Loucy (cell line): ENCODE measurements at regions not wholly inside any gene's neighbourhood (a gene's known extent, or its start where the extent isn't known, plus 50 kb on each side); places are given as distances from the start of the nearest gene placed in this dataset.

Experiments used
- H2AFZ ChIP-seq: fragments of 200-600 bp; sonication (generic); 2 replicates; pipeline ENCODE4 v1.6.0; 2016; ENCODE audit warnings: antibody characterized with exemption, mild to moderate bottlenecking, low read length, moderate library complexity
- H3F3A ChIP-seq: fragments of 200-600 bp; 2 replicates; pipeline ENCODE4 v1.6.0; 2016; ENCODE audit warnings: antibody characterized with exemption, low read depth, mild to moderate bottlenecking
- H3K27me3 ChIP-seq: fragments of 200-600 bp; sonication (generic); 2 replicates; pipeline ENCODE4 v1.6.1; 2014; ENCODE audit warnings: low read length, mild to moderate bottlenecking; ENCODE audit not compliant: insufficient read depth, poor library complexity, severe bottlenecking
- H3K36me3 ChIP-seq: fragments of 200-600 bp; sonication (generic); 2 replicates; pipeline ENCODE4 v1.6.1; 2016; ENCODE audit warnings: low read length; ENCODE audit not compliant: insufficient read depth
- H3K4me1 ChIP-seq: fragments of 200-600 bp; sonication (generic); 2 replicates; pipeline ENCODE4 v1.5.1; 2014; ENCODE audit warnings: low read length, mild to moderate bottlenecking; ENCODE audit not compliant: insufficient read depth, poor library complexity, severe bottlenecking
- H3K4me2 ChIP-seq: fragments of 200-600 bp; sonication (generic); 2 replicates; pipeline ENCODE4 v1.6.0; 2014; ENCODE audit warnings: antibody characterized with exemption, low read length, low read depth, mild to moderate bottlenecking; ENCODE audit not compliant: poor library complexity, severe bottlenecking
- H3K4me3 ChIP-seq: fragments of 200-600 bp; sonication (generic); 2 replicates; pipeline ENCODE4 v1.5.1; 2014; ENCODE audit warnings: low read length, mild to moderate bottlenecking, mixed read lengths; ENCODE audit not compliant: poor library complexity, severe bottlenecking
- H3K79me2 ChIP-seq: fragments of 200-600 bp; sonication (generic); 2 replicates; pipeline ENCODE4 v1.6.1; 2014; ENCODE audit warnings: low read length; ENCODE audit not compliant: insufficient read depth
- H3K9ac ChIP-seq: fragments of 200-600 bp; sonication (generic); 2 replicates; pipeline ENCODE4 v1.6.0; 2014; ENCODE audit warnings: mild to moderate bottlenecking, low read depth, low read length, moderate library complexity; ENCODE audit not compliant: poor library complexity, severe bottlenecking
- H3K9me2 ChIP-seq: fragments of 200-600 bp; sonication (generic); replicated peaks from 2 replicates; pipeline ENCODE4 v1.6.1; 2016; ENCODE audit warnings: low read depth, low read length, mixed read lengths
- H3K9me3 ChIP-seq: fragments of 200-600 bp; sonication (generic); 2 replicates; pipeline ENCODE4 v1.6.1; 2014; ENCODE audit warnings: mild to moderate bottlenecking, antibody characterized with exemption, low read length, low read depth; ENCODE audit not compliant: insufficient read depth
- H4K20me1 ChIP-seq: fragments of 200-600 bp; sonication (generic); 2 replicates; pipeline ENCODE4 v1.6.0; 2014; ENCODE audit warnings: antibody characterized with exemption, low read length, mild to moderate bottlenecking; ENCODE audit not compliant: insufficient read depth, poor library complexity, severe bottlenecking
- CTCF ChIP-seq: fragments of 200-600 bp; sonication (generic); conservative IDR thresholded peaks from 2 replicates; pipeline ENCODE4 v1.5.1; 2014; ENCODE audit warnings: mild to moderate bottlenecking, antibody characterized with exemption, low read length
- EZH2phosphoT487 ChIP-seq: fragments of 200-600 bp; IDR thresholded peaks from 2 replicates; pipeline ENCODE4 v1.6.1; 2018; ENCODE audit warnings: antibody characterized with exemption, mild to moderate bottlenecking, moderate library complexity, borderline replicate concordance

- Histone ChIP-seq H3K9ac (no peak overlapping the region), H3K27me3 (no peaks in the 10 kb centered on the region), H3K36me3 (no peaks in the 10 kb centered on the region), H3K9me3 (peaks cover 2% of the 10 kb centered on the region; the same call in 1 of the 2 replicates), H3K9me2 (no peaks in the 10 kb centered on the region), H3K79me2 (no peaks in the 10 kb centered on the region), H3K4me2 (no peak overlapping the region), H2AFZ (no peak overlapping the region), H3F3A (no peaks in the 10 kb centered on the region), H4K20me1 (no peaks in the 10 kb centered on the region), H3K4me3 (no peak overlapping the region), H3K4me1 (no peaks in the 10 kb centered on the region)
- no peak for TF ChIP-seq CTCF
- TF ChIP-seq EZH2phosphoT487 = no peak
These were observed 157.0 kb upstream of the RBM19 start for GRCh38 chr12:114123108-114123507.

GRCh38 chr12:114122016-114122415 is 155.9 kb upstream of the RBM19 start:
- no peaks in the 10 kb centered on the region for H3K4me1 ChIP-seq
- H3K36me3 ChIP-seq = no peaks in the 10 kb centered on the region
- H3K4me3 ChIP-seq = no peak overlapping the region
- H2AFZ ChIP-seq = no peak overlapping the region
- no peak overlapping the region for H3K4me2 ChIP-seq
- H4K20me1 ChIP-seq = no peaks in the 10 kb centered on the region
- no peaks in the 10 kb centered on the region for H3F3A ChIP-seq
- TF ChIP-seq EZH2phosphoT487 = no peak
- TF ChIP-seq CTCF = no peak
- peaks cover 2% of the 10 kb centered on the region; the same call in 1 of the 2 replicates for H3K9me3 ChIP-seq
- no peaks in the 10 kb centered on the region for H3K27me3 ChIP-seq
- no peaks in the 10 kb centered on the region for H3K79me2 ChIP-seq
- no peaks in the 10 kb centered on the region for H3K9me2 ChIP-seq
- no peak overlapping the region for H3K9ac ChIP-seq

- Histone ChIP-seq H3K36me3 (no peaks in the 10 kb centered on the region), H3F3A (no peaks in the 10 kb centered on the region), H3K4me3 (no peak overlapping the region), H2AFZ (no peak overlapping the region), H3K4me2 (no peak overlapping the region), H3K9me3 (peaks cover 6% of the 10 kb centered on the region; the same call in 1 of the 2 replicates), H3K9ac (no peak overlapping the region), H4K20me1 (no peaks in the 10 kb centered on the region), H3K4me1 (no peaks in the 10 kb centered on the region), H3K79me2 (no peaks in the 10 kb centered on the region), H3K9me2 (no peaks in the 10 kb centered on the region), H3K27me3 (no peaks in the 10 kb centered on the region)
- TF ChIP-seq CTCF (no peak), EZH2phosphoT487 (no peak)
These were observed 153.2 kb upstream of the RBM19 start for GRCh38 chr12:114119316-114119715.
